ENCODE measurements at regions not wholly inside any gene's neighbourhood (a gene's known extent, or its start where the extent isn't known, plus 50 kb on each side); places are given as distances from the start of the nearest gene placed in this dataset.

DNA sequence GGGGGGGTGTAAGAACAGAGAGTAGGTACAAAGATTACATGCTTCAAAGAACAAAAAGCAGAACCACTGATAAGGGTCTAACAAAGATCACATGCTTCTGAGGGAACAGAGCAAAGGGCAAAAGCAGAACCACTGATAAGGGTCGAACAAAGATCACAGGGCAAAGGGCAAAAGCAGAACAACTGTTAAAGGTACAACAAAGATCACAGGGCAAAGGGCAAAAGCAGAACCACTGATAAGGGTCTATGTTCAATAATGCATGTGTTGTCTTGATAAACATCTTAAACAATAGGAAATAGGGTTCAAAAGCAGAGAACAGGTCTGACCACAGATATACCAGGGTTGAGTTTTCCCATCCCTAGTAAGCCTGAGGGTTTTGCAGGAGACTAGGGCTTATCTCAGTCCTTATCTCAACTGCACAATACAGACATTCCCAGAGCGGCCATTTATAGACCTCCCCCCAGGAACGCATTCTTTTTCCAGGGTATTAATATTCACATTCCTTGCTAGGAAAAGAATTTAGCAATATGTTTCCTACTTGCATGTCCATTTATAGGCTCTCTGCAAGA is 81.9 kb upstream of the PGR start:
- no peak for DNase-seq (ENCODE audit: low read depth)

- no peak for DNase-seq (ENCODE audit: low read depth)
Observed at GRCh38 chr11:101202614-101203013, 73.0 kb upstream of the PGR start.

- no peak for DNase-seq (ENCODE audit: low read depth)
Observed at GRCh38 chr11:101199416-101199815, 69.8 kb upstream of the PGR start.

GRCh38 chr11:101195294-101195693 is 65.7 kb upstream of the PGR start:
- no peak for DNase-seq (ENCODE audit: low read depth)

- no peak for DNase-seq (ENCODE audit: low read depth)
Observed at GRCh38 chr11:101188801-101189200, 59.2 kb upstream of the PGR start.

GRCh38 chr11:101188173-101188572 is 58.6 kb upstream of the PGR start:
- DNase-seq (ENCODE audit: low read depth): no peak

DNA sequence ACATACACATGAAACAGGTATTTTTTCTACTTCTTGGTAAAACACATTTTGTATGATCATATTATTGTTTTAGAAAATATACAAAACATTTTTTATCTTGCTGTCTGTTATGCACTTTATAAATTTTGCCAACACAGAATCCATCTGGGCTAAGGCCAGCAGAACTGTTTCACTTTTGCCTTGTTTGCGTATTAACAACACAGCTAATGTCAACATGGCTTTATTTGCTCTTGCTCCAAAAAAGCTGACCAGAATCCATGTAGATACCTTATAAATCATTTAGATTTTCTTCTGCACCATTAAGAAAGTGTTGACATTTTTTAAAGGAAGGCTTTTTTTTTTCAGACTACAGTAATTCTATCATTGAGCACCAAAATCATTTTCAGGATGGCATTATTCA is 58.1 kb upstream of the PGR start:
- no peak for DNase-seq (ENCODE audit: low read depth)

- no peak for DNase-seq (ENCODE audit: low read depth)
Observed at GRCh38 chr11:101185985-101186384, 56.4 kb upstream of the PGR start.

- DNase-seq (ENCODE audit: low read depth): no peak
Observed at GRCh38 chr11:101182467-101182866, 52.9 kb upstream of the PGR start.

DNA sequence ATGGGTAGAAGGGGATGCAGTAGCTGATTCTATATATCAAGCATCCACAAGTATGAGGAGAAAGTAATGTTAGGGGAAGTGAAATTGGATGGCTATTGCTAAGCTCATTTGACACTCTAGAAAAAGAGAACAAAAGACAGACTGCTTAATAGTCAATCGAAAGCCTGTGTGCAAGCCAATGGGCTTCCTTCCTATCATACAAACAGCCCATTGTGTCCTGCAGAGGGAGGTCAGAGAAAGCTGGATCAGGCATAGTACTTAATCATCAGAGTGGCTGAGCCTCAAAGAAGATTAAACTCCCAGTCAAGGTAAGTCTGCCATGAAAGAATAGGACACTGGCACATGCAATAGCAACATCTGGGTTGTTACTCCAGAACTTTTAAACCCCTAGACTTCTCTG is 50.9 kb upstream of the PGR start:
- no peak for DNase-seq (ENCODE audit: low read depth)

All from HS-27A (cell line).